ENCODE measurements at regions not wholly inside any gene's neighbourhood (a gene's known extent, or its start where the extent isn't known, plus 50 kb on each side); places are given as distances from the start of the nearest gene placed in this dataset.

- ATAC-seq (ENCODE audit: low read depth) (no peak), DNase-seq (no peak)
- H3K9me3 Mint-ChIP-seq (ENCODE audit: insufficient read depth), result peaks cover 3% of the 10 kb centered on the region
- H3K27ac Mint-ChIP-seq, result no peak overlapping the region
- peaks cover 0 to 13% (median 0%) of the 10 kb centered on the region in 3 donors for H3K9me3 ChIP-seq (ENCODE audit: control extremely low read depth in 1 of 3, control insufficient read depth in 2 of 3, insufficient read depth in 1 of 3, low read length in 2 of 3)
- CTCF ChIA-PET, result no interaction called here
- H3K4me1 Mint-ChIP-seq, result no peaks in the 10 kb centered on the region
- POLR2A ChIA-PET, result no interaction called here
- H3K4me2 ChIP-seq (replicated peaks; ENCODE audit: low read depth, low read length, poor library complexity, severe bottlenecking), result no peak overlapping the region
- H4K20me1 ChIP-seq (ENCODE audit: control insufficient read depth, insufficient read depth, low read length, poor library complexity, severe bottlenecking), result no peaks in the 10 kb centered on the region
- no peak overlapping the region for H3K9ac ChIP-seq (ENCODE audit: low read length)
- no peak overlapping the region for H3K4me3 Mint-ChIP-seq
- H3K27me3 ChIP-seq (replicated peaks in 1 of 4; ENCODE audit: control extremely low read depth in 1 of 4, control insufficient read depth in 3 of 4, insufficient read depth in 4 of 4, low read length in 3 of 4), result no peaks in the 10 kb centered on the region
- H3K79me2 ChIP-seq (ENCODE audit: control insufficient read depth, insufficient read depth, low read length), result no peaks in the 10 kb centered on the region
- H3K27me3 Mint-ChIP-seq, result no peaks in the 10 kb centered on the region
- WGBS (ENCODE audit: insufficient coverage), result no CpG with 5 or more reads among the region's 4 CpGs
- H3K4me1 ChIP-seq (ENCODE audit: control insufficient read depth in 2 of 2, insufficient read depth in 2 of 2, low read length in 2 of 2), result no peaks in the 10 kb centered on the region
- no peak overlapping the region for H3K27ac ChIP-seq (ENCODE audit: low read length in 2 of 2)
- TF ChIP-seq, protein P1, sequence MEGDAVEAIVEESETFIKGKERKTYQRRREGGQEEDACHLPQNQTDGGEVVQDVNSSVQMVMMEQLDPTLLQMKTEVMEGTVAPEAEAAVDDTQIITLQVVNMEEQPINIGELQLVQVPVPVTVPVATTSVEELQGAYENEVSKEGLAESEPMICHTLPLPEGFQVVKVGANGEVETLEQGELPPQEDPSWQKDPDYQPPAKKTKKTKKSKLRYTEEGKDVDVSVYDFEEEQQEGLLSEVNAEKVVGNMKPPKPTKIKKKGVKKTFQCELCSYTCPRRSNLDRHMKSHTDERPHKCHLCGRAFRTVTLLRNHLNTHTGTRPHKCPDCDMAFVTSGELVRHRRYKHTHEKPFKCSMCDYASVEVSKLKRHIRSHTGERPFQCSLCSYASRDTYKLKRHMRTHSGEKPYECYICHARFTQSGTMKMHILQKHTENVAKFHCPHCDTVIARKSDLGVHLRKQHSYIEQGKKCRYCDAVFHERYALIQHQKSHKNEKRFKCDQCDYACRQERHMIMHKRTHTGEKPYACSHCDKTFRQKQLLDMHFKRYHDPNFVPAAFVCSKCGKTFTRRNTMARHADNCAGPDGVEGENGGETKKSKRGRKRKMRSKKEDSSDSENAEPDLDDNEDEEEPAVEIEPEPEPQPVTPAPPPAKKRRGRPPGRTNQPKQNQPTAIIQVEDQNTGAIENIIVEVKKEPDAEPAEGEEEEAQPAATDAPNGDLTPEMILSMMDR (IDR thresholded peaks at IDR 0.05), result no peak
- TF ChIP-seq EZH2 (IDR thresholded peaks at IDR 0.05; ENCODE audit: borderline replicate concordance, insufficient read depth, low read depth, low read length, poor library complexity, severe bottlenecking), result no peak
- no peaks in the 10 kb centered on the region for H3K36me3 ChIP-seq (replicated peaks in 1 of 2; ENCODE audit: control extremely low read depth in 1 of 2, control insufficient read depth in 1 of 2, extremely low read depth in 1 of 2, insufficient read depth in 2 of 2, low read length in 1 of 2)
- no peak overlapping the region for H2AFZ ChIP-seq (ENCODE audit: insufficient read depth, low read depth, low read length, poor library complexity, severe bottlenecking)
- no peak overlapping the region for H3K4me3 ChIP-seq (ENCODE audit: control extremely low read depth in 1 of 5, extremely low read depth in 1 of 5, insufficient read depth in 1 of 5, low read depth in 2 of 5, low read length in 4 of 5)
- intact Hi-C loops (cut with micrococcal nuclease), result no loop called here
Measured at GRCh38 chr11:97610000-97610399, 1220.2 kb downstream of the JRKL start.

DNA sequence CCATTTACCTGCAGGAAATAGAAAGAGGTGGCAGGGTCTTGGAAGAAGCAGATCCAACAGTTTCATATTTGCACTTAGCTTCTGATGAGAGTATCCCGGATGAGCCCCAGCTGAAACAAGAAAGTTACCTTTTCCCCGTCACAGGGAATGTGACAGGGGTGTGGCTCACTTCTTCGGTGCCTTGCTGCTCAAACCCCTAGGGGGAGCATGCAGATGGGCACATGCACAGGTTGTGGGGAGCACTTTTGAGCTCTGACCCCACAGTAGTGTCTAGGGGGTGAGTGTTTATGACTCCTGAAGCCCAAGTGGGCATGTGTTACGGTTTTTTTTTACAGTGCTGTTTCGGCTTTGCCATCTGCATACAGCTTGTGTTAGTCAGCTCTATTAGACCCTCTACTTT lies 1221.0 kb downstream of the JRKL start:
- peaks cover 3% of the 10 kb centered on the region for H3K9me3 Mint-ChIP-seq (ENCODE audit: insufficient read depth)
- Histone ChIP-seq H2AFZ (ENCODE audit: insufficient read depth, low read depth, low read length, poor library complexity, severe bottlenecking) (no peak overlapping the region), H3K4me2 (replicated peaks; ENCODE audit: low read depth, low read length, poor library complexity, severe bottlenecking) (no peak overlapping the region), H3K36me3 (replicated peaks in 1 of 2; ENCODE audit: control extremely low read depth in 1 of 2, control insufficient read depth in 1 of 2, extremely low read depth in 1 of 2, insufficient read depth in 2 of 2, low read length in 1 of 2) (no peaks in the 10 kb centered on the region), H3K79me2 (ENCODE audit: control insufficient read depth, insufficient read depth, low read length) (no peaks in the 10 kb centered on the region), H3K4me3 (ENCODE audit: control extremely low read depth in 1 of 5, extremely low read depth in 1 of 5, insufficient read depth in 1 of 5, low read depth in 2 of 5, low read length in 4 of 5) (no peak overlapping the region), H3K27ac (ENCODE audit: low read length in 2 of 2) (no peak overlapping the region), H3K9ac (ENCODE audit: low read length) (no peak overlapping the region), H3K27me3 (replicated peaks in 1 of 4; ENCODE audit: control extremely low read depth in 1 of 4, control insufficient read depth in 3 of 4, insufficient read depth in 4 of 4, low read length in 3 of 4) (no peaks in the 10 kb centered on the region), H3K4me1 (ENCODE audit: control insufficient read depth in 2 of 2, insufficient read depth in 2 of 2, low read length in 2 of 2) (no peaks in the 10 kb centered on the region), H4K20me1 (ENCODE audit: control insufficient read depth, insufficient read depth, low read length, poor library complexity, severe bottlenecking) (no peaks in the 10 kb centered on the region), H3K9me3 (ENCODE audit: control extremely low read depth in 1 of 3, control insufficient read depth in 2 of 3, insufficient read depth in 1 of 3, low read length in 2 of 3) (peaks cover 0 to 13% (median 0%) of the 10 kb centered on the region in 3 donors)
- intact Hi-C loops (cut with micrococcal nuclease), result no loop called here
- no peaks in the 10 kb centered on the region for H3K27me3 Mint-ChIP-seq
- H3K4me1 Mint-ChIP-seq, result no peaks in the 10 kb centered on the region
- ATAC-seq (ENCODE audit: low read depth) (no peak), DNase-seq (no peak)
- no peak overlapping the region for H3K27ac Mint-ChIP-seq
- TF ChIP-seq, protein P1 (IDR thresholded peaks at IDR 0.05), result no peak
- no peak for TF ChIP-seq EZH2 (IDR thresholded peaks at IDR 0.05; ENCODE audit: borderline replicate concordance, insufficient read depth, low read depth, low read length, poor library complexity, severe bottlenecking)
- no peak overlapping the region for H3K4me3 Mint-ChIP-seq
- POLR2A ChIA-PET, result no interaction called here
- CTCF ChIA-PET, result no interaction called here
- 92% methylated on average over 5 of the region's 5 CpGs for WGBS (ENCODE audit: insufficient coverage)
